Epithelial cell of esophagus (primary cell): ENCODE measurements at regions not wholly inside any gene's neighbourhood (a gene's known extent, or its start where the extent isn't known, plus 50 kb on each side); places are given as distances from the start of the nearest gene placed in this dataset.

ENCODE experiments used
- DNase-seq: peaks from one replicate; pipeline ENCODE4 v3.0.0; 2010; ENCODE audit warnings: low read depth
- H3K4me3 ChIP-seq: 2 replicates; pipeline ENCODE4 v1.5.1; 2011; ENCODE audit warnings: mild to moderate bottlenecking, low read length, control low read depth
- TF ChIP-seq, protein P1 (sequence below): IDR thresholded peaks from 2 replicates; pipeline ENCODE4 v1.5.1; 2011; ENCODE audit warnings: low read depth, mild to moderate bottlenecking, low read length, control low read depth, inconsistent platforms; ENCODE audit not compliant: insufficient read depth; ENCODE audit errors: missing control alignments

DNA sequence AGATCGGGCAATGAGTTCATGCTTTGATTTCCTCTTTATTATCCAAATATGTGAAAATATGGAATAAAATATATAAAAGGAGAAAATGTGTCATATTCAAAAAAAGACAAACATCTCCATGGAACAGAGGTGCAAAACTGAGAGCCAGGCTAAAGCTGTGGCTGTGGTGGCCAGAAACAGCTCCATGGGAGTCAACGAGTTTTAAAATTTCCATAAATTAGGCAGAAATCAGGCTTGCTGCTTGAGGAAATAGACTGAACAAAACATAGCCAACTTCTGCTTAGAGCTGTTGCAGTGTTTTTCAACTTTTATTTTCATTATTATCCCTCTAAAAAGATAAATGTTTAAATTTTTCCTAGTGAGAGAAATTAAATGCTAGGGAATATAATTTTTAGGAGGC is 110.8 kb upstream of the SLC30A5 start:
- TF ChIP-seq, protein P1, sequence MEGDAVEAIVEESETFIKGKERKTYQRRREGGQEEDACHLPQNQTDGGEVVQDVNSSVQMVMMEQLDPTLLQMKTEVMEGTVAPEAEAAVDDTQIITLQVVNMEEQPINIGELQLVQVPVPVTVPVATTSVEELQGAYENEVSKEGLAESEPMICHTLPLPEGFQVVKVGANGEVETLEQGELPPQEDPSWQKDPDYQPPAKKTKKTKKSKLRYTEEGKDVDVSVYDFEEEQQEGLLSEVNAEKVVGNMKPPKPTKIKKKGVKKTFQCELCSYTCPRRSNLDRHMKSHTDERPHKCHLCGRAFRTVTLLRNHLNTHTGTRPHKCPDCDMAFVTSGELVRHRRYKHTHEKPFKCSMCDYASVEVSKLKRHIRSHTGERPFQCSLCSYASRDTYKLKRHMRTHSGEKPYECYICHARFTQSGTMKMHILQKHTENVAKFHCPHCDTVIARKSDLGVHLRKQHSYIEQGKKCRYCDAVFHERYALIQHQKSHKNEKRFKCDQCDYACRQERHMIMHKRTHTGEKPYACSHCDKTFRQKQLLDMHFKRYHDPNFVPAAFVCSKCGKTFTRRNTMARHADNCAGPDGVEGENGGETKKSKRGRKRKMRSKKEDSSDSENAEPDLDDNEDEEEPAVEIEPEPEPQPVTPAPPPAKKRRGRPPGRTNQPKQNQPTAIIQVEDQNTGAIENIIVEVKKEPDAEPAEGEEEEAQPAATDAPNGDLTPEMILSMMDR = no peak
- H3K4me3 ChIP-seq = no peak overlapping the region
- DNase-seq = no peak

DNA sequence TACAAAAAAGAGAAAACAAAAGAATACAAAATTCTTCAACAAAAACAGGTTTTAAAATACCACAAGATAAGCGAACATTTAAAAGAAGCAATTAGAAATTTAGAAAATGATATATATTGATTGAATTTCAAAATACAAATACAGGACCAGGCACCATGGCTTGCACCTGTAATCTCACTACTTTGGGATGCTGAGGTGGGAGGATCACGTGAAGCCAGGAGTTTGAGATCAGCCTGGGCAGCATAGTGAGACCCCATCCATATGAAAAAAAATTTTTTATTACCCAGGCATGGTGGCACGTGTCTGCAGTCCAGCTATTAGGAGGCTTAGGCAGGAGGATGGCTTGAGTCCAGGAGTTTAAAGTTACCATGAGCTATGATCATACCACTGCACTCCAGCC is 109.9 kb upstream of the SLC30A5 start:
- no peak for DNase-seq
- no peak overlapping the region for H3K4me3 ChIP-seq
- TF ChIP-seq, protein P1 = no peak

DNA sequence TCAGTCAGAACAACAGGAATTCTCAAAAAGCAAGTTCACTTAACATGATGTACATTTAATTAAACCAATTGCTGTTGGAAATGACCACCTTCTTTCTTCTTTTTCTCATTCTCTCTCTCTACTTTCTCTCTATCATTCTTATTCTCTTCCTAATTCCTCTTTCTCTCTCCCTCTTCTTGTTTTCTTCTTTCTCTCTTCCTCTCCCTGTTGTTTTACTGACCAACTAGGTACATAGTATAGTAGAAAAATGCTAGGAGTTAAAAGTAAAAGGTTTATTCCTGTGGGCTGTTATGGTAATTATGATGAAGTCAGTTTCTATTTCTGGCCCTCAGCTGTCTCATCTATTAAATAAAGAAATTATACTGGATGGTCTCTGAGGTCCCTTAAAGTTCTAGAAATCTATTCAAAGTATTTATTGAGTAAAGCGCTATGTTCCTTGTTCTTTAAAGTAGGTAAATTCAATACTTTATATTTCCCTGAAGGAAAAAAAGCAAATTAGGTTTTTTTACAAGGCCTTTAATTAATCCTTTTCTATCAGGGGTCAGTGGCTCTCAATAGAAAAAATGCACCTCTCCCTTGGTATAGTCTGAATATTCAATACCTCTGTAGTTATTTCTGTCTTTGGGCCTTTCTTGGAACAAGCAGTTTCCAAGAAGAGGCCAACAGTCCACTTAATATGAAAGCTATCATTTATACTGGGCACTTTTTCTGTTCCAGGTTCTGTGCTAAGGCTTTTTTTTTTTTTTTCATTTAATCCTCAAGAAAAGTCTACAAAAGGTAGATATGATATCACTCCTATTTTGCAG is 102.3 kb upstream of the SLC30A5 start:
- TF ChIP-seq, protein P1 = no peak
- no peak for DNase-seq
- H3K4me3 ChIP-seq = no peak overlapping the region

DNA sequence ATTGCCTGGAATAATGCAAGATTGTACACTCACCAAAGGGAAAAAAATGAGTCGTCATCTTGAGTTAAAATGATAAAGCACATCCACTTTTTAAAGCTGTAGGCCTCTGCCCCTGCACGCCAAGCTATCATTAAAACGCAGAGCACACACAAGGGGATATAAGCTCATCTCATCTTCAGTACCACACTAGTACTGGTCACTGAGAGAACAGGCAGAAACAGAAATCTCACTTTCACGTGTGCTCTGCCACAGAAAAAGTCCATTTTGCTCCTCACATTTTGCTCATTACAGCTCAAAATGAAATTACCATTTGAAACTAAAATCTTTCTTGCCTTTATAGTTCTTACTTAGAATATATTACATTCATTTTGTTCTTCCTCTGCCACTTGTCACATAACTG is 99.2 kb upstream of the SLC30A5 start:
- no peak overlapping the region for H3K4me3 ChIP-seq
- peak; percentile 39 for DNase-seq
- TF ChIP-seq, protein P1 = no peak

DNA sequence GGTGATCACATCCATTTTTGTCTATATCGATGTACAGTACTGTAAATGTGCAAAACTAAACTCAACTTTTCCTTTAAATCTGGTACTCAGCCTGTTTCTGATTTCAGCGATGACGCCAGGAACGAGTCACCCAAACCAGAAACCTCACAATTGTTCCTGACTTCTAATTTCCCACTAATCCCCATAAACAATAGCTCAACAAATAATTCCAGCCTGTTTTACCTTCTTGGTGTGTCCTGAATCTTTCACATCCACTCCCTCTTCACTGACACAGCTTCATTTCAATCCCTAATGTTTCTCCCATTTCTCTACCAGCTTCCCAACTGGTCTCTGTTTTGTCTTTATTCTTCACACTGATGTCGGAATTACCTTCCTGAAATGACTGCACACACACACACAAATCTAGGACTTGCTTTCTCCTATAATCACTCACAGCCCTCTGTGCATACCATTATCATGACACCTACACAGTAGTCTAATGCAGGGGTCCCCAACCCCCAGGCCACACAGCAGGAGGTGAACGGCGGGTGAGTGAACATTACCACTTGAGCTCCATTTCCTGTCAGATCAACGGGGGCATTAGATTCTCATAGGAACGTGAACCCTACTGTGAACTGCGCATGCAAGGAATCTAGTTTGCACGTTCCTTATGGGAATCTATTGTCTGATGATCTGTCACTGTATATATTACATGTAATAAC is 97.8 kb upstream of the SLC30A5 start:
- DNase-seq = peak; percentile 47
- H3K4me3 ChIP-seq = no peak overlapping the region
- TF ChIP-seq, protein P1 = no peak

DNA sequence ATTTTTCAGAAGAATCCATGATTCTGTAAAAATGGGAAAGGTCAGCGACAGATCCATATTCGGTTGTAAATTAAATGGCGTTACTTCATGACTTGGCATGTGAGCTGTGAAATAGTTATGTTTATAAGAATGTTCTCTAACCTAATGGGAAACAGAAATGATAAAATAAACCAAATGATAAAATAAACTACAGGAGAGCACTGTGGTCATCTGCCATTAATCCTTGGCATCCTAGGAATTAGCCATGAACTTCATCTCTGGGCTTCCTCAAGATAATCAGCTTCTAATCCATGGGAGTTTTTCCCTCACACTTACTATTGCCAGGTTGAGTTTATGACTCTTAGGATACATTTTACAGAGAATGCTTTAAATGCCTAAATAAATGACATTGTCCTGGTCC is 94.6 kb upstream of the SLC30A5 start:
- TF ChIP-seq, protein P1 = no peak
- no peak overlapping the region for H3K4me3 ChIP-seq
- no peak for DNase-seq
